H1 (cell line): ENCODE measurements at regions not wholly inside any gene's neighbourhood (a gene's known extent, or its start where the extent isn't known, plus 50 kb on each side); places are given as distances from the start of the nearest gene placed in this dataset.

Experiments used
- CTCF ChIA-PET: fragments of 300-600 bp; sonication (Branson Sonifier 250); formaldehyde crosslinking; loops from one replicate; lab custom pipeline; 2021; ENCODE audit not compliant: partially characterized antibody; lab: Charles Lee
- POLR2A ChIA-PET: fragments of 300-600 bp; sonication (Branson Sonifier 250); formaldehyde crosslinking; loops from one replicate; lab custom pipeline; 2021; ENCODE audit warnings: inconsistent platforms; ENCODE audit not compliant: partially characterized antibody; lab: Charles Lee
- DNase-seq, 2 experiments: peaks; one replicate each; pipeline versions ENCODE4 v3.0.0 to v3.0.0-alpha.2; 2010 to 2022; ENCODE audit warnings: low spot score in 2 of 2, low read depth in 1 of 2, mixed read lengths in 1 of 2
- FAIRE-seq: peaks from 2 replicates; lab custom pipeline; 2011; peaks lifted over from hg19 to GRCh38; lab: Jason Lieb, UNC
- H2AFZ ChIP-seq: 2 replicates; pipeline ENCODE4 v1.8.1; 2012; ENCODE audit warnings: low read length, inconsistent platforms
- H2AK5ac ChIP-seq: 2 replicates; pipeline ENCODE4 v1.6.1; 2013; ENCODE audit warnings: low read depth, low read length
- H2BK120ac ChIP-seq: replicated peaks from 2 replicates; pipeline ENCODE3; 2013; ENCODE audit warnings: low read depth, low read length, inconsistent platforms
- H2BK12ac ChIP-seq: 2 replicates; pipeline ENCODE4 v1.6.1; 2013; ENCODE audit warnings: low read depth, low read length
- H2BK15ac ChIP-seq: 2 replicates; pipeline ENCODE4 v1.6.1; 2013; ENCODE audit warnings: low read length
- H2BK20ac ChIP-seq: 2 replicates; pipeline ENCODE4 v1.6.1; 2013; ENCODE audit warnings: low read length
- H2BK5ac ChIP-seq: 2 replicates; pipeline ENCODE4 v1.6.1; 2013; ENCODE audit warnings: low read depth, low read length
- H3K14ac ChIP-seq: 2 replicates; pipeline ENCODE4 v1.6.1; 2013; ENCODE audit warnings: inconsistent platforms; ENCODE audit not compliant: insufficient read length
- H3K18ac ChIP-seq: 2 replicates; pipeline ENCODE4 v1.6.1; 2013; ENCODE audit warnings: low read length; ENCODE audit errors: extremely low read depth
- H3K23ac ChIP-seq: 2 replicates; pipeline ENCODE4 v1.6.1; 2013; ENCODE audit warnings: inconsistent platforms; ENCODE audit not compliant: insufficient read length
- H3K23me2 ChIP-seq: 2 replicates; pipeline ENCODE4 v1.6.1; 2013; ENCODE audit warnings: low read depth, low read length
- H3K27ac ChIP-seq: 2 replicates; pipeline ENCODE4 v1.6.1; 2011; ENCODE audit warnings: low read depth, low read length, inconsistent platforms
- H3K27me3 ChIP-seq, 4 experiments: replicated peaks in 1 of 4; 1 replicate in 1 of 4; 2 replicates in 3 of 4; pipeline versions ENCODE4 v1.6.1 to v1.8.1; 2011 to 2013; ENCODE audit warnings: low read length in 3 of 4, mild to moderate bottlenecking in 3 of 4, inconsistent platforms in 2 of 4, mixed read lengths in 2 of 4, moderate library complexity in 1 of 4; ENCODE audit not compliant: control insufficient read depth in 3 of 4, insufficient read depth in 3 of 4; ENCODE audit errors: extremely low read depth in 1 of 4
- H3K36me3 ChIP-seq, 4 experiments: 2 replicates each; pipeline versions ENCODE4 v1.6.1 to v1.8.1; 2011 to 2013; ENCODE audit warnings: mild to moderate bottlenecking in 4 of 4, low read length in 3 of 4, moderate library complexity in 2 of 4, control low read depth in 1 of 4, inconsistent platforms in 1 of 4; ENCODE audit not compliant: insufficient read depth in 4 of 4, control insufficient read depth in 2 of 4
- H3K4ac ChIP-seq: replicated peaks from 2 replicates; pipeline ENCODE3; 2013; ENCODE audit warnings: low read length, low read depth, mixed read lengths, inconsistent platforms; ENCODE audit not compliant: insufficient read length
- H3K4me1 ChIP-seq, 4 experiments: replicated peaks in 1 of 4; 1 replicate in 1 of 4; 2 replicates in 3 of 4; pipeline versions ENCODE4 v1.6.1 to v1.8.1; 2011 to 2013; ENCODE audit warnings: low read length in 3 of 4, inconsistent platforms in 2 of 4, mixed read lengths in 1 of 4; ENCODE audit not compliant: insufficient read depth in 4 of 4, control insufficient read depth in 3 of 4
- H3K4me2 ChIP-seq, 2 experiments: 2 replicates each; pipeline versions ENCODE4 v1.6.1 to v1.8.1; 2011 to 2013; ENCODE audit warnings: low read depth in 2 of 2, low read length in 2 of 2, control low read depth in 1 of 2, inconsistent platforms in 1 of 2, mild to moderate bottlenecking in 1 of 2; ENCODE audit not compliant: insufficient read depth in 1 of 2
- H3K4me3 ChIP-seq, 4 experiments: fragments of 200-600, 300-600 bp in 1 of 4; sonication (generic), shearing (Covaris generic), sonication (Bioruptor Twin) in 1 of 4; 2 replicates each; pipeline versions ENCODE4 v1.5.1 to v1.8.1; 2011 to 2016; ENCODE audit warnings: low read length in 4 of 4, low read depth in 3 of 4, control low read depth in 2 of 4, inconsistent platforms in 2 of 4, mild to moderate bottlenecking in 2 of 4, mixed read lengths in 1 of 4, moderate library complexity in 1 of 4; ENCODE audit not compliant: insufficient read depth in 2 of 4; ENCODE audit errors: extremely low read depth in 1 of 4
- H3K56ac ChIP-seq: replicated peaks from 2 replicates; pipeline ENCODE3; 2013; ENCODE audit warnings: low read depth, mild to moderate bottlenecking, mixed read lengths, low read length, inconsistent platforms; ENCODE audit not compliant: insufficient read length
- H3K79me1 ChIP-seq: 2 replicates; pipeline ENCODE4 v1.6.1; 2013; ENCODE audit warnings: low read depth, low read length, control low read depth
- H3K79me2 ChIP-seq, 2 experiments: 2 replicates each; pipeline versions ENCODE4 v1.6.1 to v1.8.1; 2012 to 2013; ENCODE audit warnings: low read length in 2 of 2, mild to moderate bottlenecking in 2 of 2, inconsistent platforms in 1 of 2; ENCODE audit not compliant: insufficient read depth in 2 of 2, control insufficient read depth in 1 of 2
- H3K9ac ChIP-seq, 4 experiments: replicated peaks in 1 of 4; 1 replicate in 1 of 4; 2 replicates in 3 of 4; pipeline versions ENCODE4 v1.6.1 to v1.8.1; 2011 to 2013; ENCODE audit warnings: low read depth in 3 of 4, low read length in 3 of 4, control low read depth in 2 of 4, mild to moderate bottlenecking in 2 of 4, moderate library complexity in 2 of 4, inconsistent platforms in 1 of 4; ENCODE audit errors: extremely low read depth in 1 of 4
- H3K9me3 ChIP-seq, 2 experiments: 2 replicates each; pipeline versions ENCODE4 v1.6.1 to v1.8.1; 2012 to 2013; ENCODE audit warnings: mild to moderate bottlenecking in 2 of 2, moderate library complexity in 2 of 2, control low read depth in 1 of 2, inconsistent platforms in 1 of 2, low read depth in 1 of 2, low read length in 1 of 2, mixed read lengths in 1 of 2; ENCODE audit not compliant: insufficient read depth in 2 of 2
- H4K20me1 ChIP-seq, 2 experiments: replicated peaks in 1 of 2; 2 replicates each; pipeline versions ENCODE3 to v1.8.1; 2011 to 2013; ENCODE audit warnings: inconsistent platforms in 2 of 2, low read length in 2 of 2, mild to moderate bottlenecking in 1 of 2; ENCODE audit not compliant: insufficient read depth in 2 of 2, control insufficient read depth in 1 of 2
- H4K5ac ChIP-seq: 2 replicates; pipeline ENCODE4 v1.6.1; 2013; ENCODE audit warnings: low read length, low read depth, mixed read lengths, inconsistent platforms; ENCODE audit not compliant: insufficient read length
- H4K8ac ChIP-seq: 2 replicates; pipeline ENCODE4 v1.8.0; 2013; ENCODE audit warnings: mild to moderate bottlenecking, moderate library complexity, low read length, inconsistent platforms; ENCODE audit not compliant: insufficient read depth; ENCODE audit errors: extremely low read depth
- H4K91ac ChIP-seq: replicated peaks from 2 replicates; pipeline ENCODE3; 2013; ENCODE audit warnings: low read length, mixed read lengths, inconsistent platforms; ENCODE audit not compliant: insufficient read length
- BCL11A ChIP-seq, 2 experiments: IDR thresholded peaks; one replicate each; pipeline ENCODE4 v1.6.1; 2011; ENCODE audit warnings: low read depth in 2 of 2, low read length in 2 of 2, mild to moderate bottlenecking in 2 of 2
- CHD1 ChIP-seq: IDR thresholded peaks from 2 replicates; pipeline ENCODE4 v1.6.1; 2012; ENCODE audit warnings: low read depth, low read length, improper control_type of control experiment
- CTCF ChIP-seq, 3 experiments: IDR thresholded peaks; 1 replicate in 2 of 3; 2 replicates in 1 of 3; pipeline versions ENCODE4 v1.5.1 to v1.6.1; 2011; ENCODE audit warnings: low read length in 3 of 3, mild to moderate bottlenecking in 3 of 3, inconsistent platforms in 2 of 3, low read depth in 1 of 3, moderate library complexity in 1 of 3; ENCODE audit not compliant: insufficient read depth in 1 of 3; ENCODE audit errors: control extremely low read depth in 1 of 3
- NRF1 ChIP-seq: IDR thresholded peaks from 2 replicates; pipeline ENCODE4 v1.6.1; 2011; ENCODE audit warnings: mild to moderate bottlenecking, low read depth, low read length, improper control_type of control experiment
- USF2 ChIP-seq: IDR thresholded peaks from 2 replicates; pipeline ENCODE4 v1.6.1; 2011; ENCODE audit warnings: low read length, improper control_type of control experiment
- WGBS, 2 experiments: shearing (Covaris generic) in 1 of 2; methylation state at CpG; one replicate each; pipeline versions ENCODE4 v1.1.6 to v1.1.7; 2013 to 2015; ENCODE audit warnings: low lambda C conversion rate in 2 of 2, mixed read lengths in 2 of 2, inconsistent platforms in 1 of 2, low coverage in 1 of 2, missing lambda C conversion rate in 1 of 2; ENCODE audit not compliant: insufficient replicate concordance in 2 of 2, insufficient coverage in 1 of 2, insufficient read length in 1 of 2; ENCODE audit errors: extremely low coverage in 1 of 2, missing lambda C conversion rate in 1 of 2; 5-methylcytosine and 5-hydroxymethylcytosine counted together

GRCh38 chr22:48867891-48868290, 959.8 kb downstream of the BRD1 start:
- no peak overlapping the region for H3K4ac ChIP-seq
- no peak for DNase-seq
- no peaks in the 10 kb centered on the region; the same call in 1 of the 2 replicates for H3K23me2 ChIP-seq
- H4K91ac ChIP-seq = no peak overlapping the region
- no peak overlapping the region for H3K27ac ChIP-seq
- FAIRE-seq = no peak
- no peak overlapping the region for H2BK120ac ChIP-seq
- no peak overlapping the region for H3K56ac ChIP-seq
- H3K4me2 ChIP-seq = no peak overlapping the region
- ChIA-PET POLR2A (no interaction called here), CTCF (interaction anchor here (0.7 to 1.3 kb wide), 2 partner anchors 24 to 71 kb away, joined by 3 read pairs; no protein-coding TSS in a partner anchor)
- H3K23ac ChIP-seq = no peak overlapping the region
- H3K9me3 ChIP-seq = no peaks in the 10 kb centered on the region
- no peak overlapping the region for H2AFZ ChIP-seq
- H3K18ac ChIP-seq = no peak overlapping the region
- no peak overlapping the region for H3K4me3 ChIP-seq
- H4K20me1 ChIP-seq = peaks cover 0 to 2% of the 10 kb centered on the region in 2 experiments
- no peak overlapping the region for H2BK15ac ChIP-seq
- H3K14ac ChIP-seq = no peak overlapping the region
- no peak overlapping the region for H2BK12ac ChIP-seq
- no peak overlapping the region for H4K5ac ChIP-seq
- no peak overlapping the region for H2BK20ac ChIP-seq
- H3K36me3 ChIP-seq = no peaks in the 10 kb centered on the region
- H2BK5ac ChIP-seq = no peak overlapping the region
- H3K4me1 ChIP-seq = peaks cover 0 to 2% (median 0%) of the 10 kb centered on the region in 4 experiments; a peak in 1 of 7 replicates
- H2AK5ac ChIP-seq = no peak overlapping the region
- TF ChIP-seq BCL11A (IDR thresholded peaks at IDR 0.05; ENCODE audit: low read depth in 2 of 2, low read length in 2 of 2) (no peak), CHD1 (no peak), CTCF (IDR thresholded peaks at IDR 0.05; ENCODE audit: control extremely low read depth in 1 of 3, insufficient read depth in 1 of 3, low read depth in 1 of 3, low read length in 3 of 3) (no peak), USF2 (no peak), NRF1 (no peak)
- no peaks in the 10 kb centered on the region for H3K79me2 ChIP-seq
- H3K27me3 ChIP-seq = no peaks in the 10 kb centered on the region; a peak in 1 of 7 replicates
- WGBS, 2 experiments = 85% methylated on average over 9 of the region's 10 CpGs; no CpG with 5 or more reads in 1 of the 2 experiments
- no peaks in the 10 kb centered on the region for H3K79me1 ChIP-seq
- H4K8ac ChIP-seq = no peak overlapping the region
- no peak overlapping the region for H3K9ac ChIP-seq
